ENCODE measurements at regions not wholly inside any gene's neighbourhood (a gene's known extent, or its start where the extent isn't known, plus 50 kb on each side); places are given as distances from the start of the nearest gene placed in this dataset.

DNA sequence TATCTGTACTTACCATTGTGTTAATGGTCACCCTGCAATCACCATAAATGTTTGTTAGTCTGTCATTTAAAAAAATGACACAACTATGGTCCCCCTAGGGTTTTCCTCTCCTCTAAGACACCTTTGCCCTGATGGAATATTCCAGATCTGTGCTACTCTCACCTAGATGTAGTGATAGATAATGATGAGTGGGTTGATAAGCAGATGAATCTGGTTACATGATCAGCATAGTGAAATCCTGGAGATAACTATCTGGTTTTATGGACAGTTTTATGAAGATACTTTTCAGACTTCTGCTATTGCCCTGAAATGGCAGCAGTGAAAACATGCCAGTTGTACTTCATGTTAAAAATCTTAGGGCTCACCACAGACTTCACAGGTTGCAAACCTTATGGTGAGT, 152.4 kb downstream of the GATA3 start:
- Histone ChIP-seq H3K27ac (ENCODE audit: insufficient read depth, low read depth, low read length) (no peak overlapping the region), H3K4me3 (replicated peaks in 1 of 3; ENCODE audit: insufficient read depth in 1 of 3, low read depth in 1 of 3, low read length in 3 of 3) (no peak overlapping the region), H4K20me1 (replicated peaks; ENCODE audit: control insufficient read depth, extremely low read depth, insufficient read depth, low read length) (no peaks in the 10 kb centered on the region), H3K36me3 (ENCODE audit: control insufficient read depth in 2 of 2, extremely low read depth in 1 of 2, insufficient read depth in 2 of 2, low read length in 2 of 2) (no peaks in the 10 kb centered on the region), H3K9ac (replicated peaks; ENCODE audit: extremely low read depth, insufficient read depth, low read length) (no peak overlapping the region), H2AFZ (ENCODE audit: low read depth, low read length) (no peak overlapping the region), H3K79me2 (ENCODE audit: control insufficient read depth, insufficient read depth, low read length) (no peaks in the 10 kb centered on the region), H3K27me3 (ENCODE audit: control insufficient read depth in 2 of 2, insufficient read depth in 2 of 2, low read length in 2 of 2) (peaks cover 0 to 3% of the 10 kb centered on the region in 2 experiments), H3K9me1 (replicated peaks; ENCODE audit: control insufficient read depth, extremely low read depth, insufficient read depth, low read length) (no peaks in the 10 kb centered on the region), H3K4me2 (ENCODE audit: insufficient read depth, low read length) (no peak overlapping the region), H3K9me3 (replicated peaks; ENCODE audit: control insufficient read depth, insufficient read depth, low read length) (no peaks in the 10 kb centered on the region), H3K4me1 (ENCODE audit: control insufficient read depth, extremely low read depth, insufficient read depth, low read length) (no peaks in the 10 kb centered on the region)
- FAIRE-seq (no peak), DNase-seq (ENCODE audit: low read depth, low spot score) (no peak)
- TF ChIP-seq FOS (IDR thresholded peaks at IDR 0.05; ENCODE audit: borderline replicate concordance, insufficient read depth, low read length) (no peak), GATA2 (IDR thresholded peaks at IDR 0.05; ENCODE audit: insufficient read depth, insufficient read length, low read depth, low read length) (no peak), JUN (IDR thresholded peaks at IDR 0.05; ENCODE audit: borderline replicate concordance, insufficient read depth, insufficient read length, low read depth) (no peak), POLR2A (IDR thresholded peaks at IDR 0.05; ENCODE audit: low read depth, low read length) (no peak), MYC (IDR thresholded peaks at IDR 0.05; ENCODE audit: low read depth, low read length) (no peak), POLR2AphosphoS5 (IDR thresholded peaks at IDR 0.05; ENCODE audit: insufficient read depth, low read depth, low read length) (no peak), EZH2 (IDR thresholded peaks at IDR 0.05; ENCODE audit: borderline replicate concordance, low read depth, low read length, severe bottlenecking) (no peak)
- TF ChIP-seq, protein P1, sequence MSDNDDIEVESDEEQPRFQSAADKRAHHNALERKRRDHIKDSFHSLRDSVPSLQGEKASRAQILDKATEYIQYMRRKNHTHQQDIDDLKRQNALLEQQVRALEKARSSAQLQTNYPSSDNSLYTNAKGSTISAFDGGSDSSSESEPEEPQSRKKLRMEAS (IDR thresholded peaks at IDR 0.05; ENCODE audit: insufficient read depth, insufficient read length), result no peak
- TF ChIP-seq, protein P2, sequence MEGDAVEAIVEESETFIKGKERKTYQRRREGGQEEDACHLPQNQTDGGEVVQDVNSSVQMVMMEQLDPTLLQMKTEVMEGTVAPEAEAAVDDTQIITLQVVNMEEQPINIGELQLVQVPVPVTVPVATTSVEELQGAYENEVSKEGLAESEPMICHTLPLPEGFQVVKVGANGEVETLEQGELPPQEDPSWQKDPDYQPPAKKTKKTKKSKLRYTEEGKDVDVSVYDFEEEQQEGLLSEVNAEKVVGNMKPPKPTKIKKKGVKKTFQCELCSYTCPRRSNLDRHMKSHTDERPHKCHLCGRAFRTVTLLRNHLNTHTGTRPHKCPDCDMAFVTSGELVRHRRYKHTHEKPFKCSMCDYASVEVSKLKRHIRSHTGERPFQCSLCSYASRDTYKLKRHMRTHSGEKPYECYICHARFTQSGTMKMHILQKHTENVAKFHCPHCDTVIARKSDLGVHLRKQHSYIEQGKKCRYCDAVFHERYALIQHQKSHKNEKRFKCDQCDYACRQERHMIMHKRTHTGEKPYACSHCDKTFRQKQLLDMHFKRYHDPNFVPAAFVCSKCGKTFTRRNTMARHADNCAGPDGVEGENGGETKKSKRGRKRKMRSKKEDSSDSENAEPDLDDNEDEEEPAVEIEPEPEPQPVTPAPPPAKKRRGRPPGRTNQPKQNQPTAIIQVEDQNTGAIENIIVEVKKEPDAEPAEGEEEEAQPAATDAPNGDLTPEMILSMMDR (IDR thresholded peaks at IDR 0.05; ENCODE audit: extremely low read depth in 1 of 2, insufficient read depth in 1 of 2, low read depth in 1 of 2, low read length in 2 of 2), result no peak
- ChIA-PET CTCF (no interaction called here), POLR2A (no interaction called here)
- intact Hi-C loops (cut with micrococcal nuclease) (no loop called here), dilution Hi-C loops (cut with MboI; ENCODE audit: extremely low pct_ligation_motif_present, low sequenced_read_pairs) (no loop called here)
- no TSS peak for BruUV-seq (replicated peaks)

Data from endothelial cell of umbilical vein (primary cell).